ENCODE measurements at regions not wholly inside any gene's neighbourhood (a gene's known extent, or its start where the extent isn't known, plus 50 kb on each side); places are given as distances from the start of the nearest gene placed in this dataset.

DNA sequence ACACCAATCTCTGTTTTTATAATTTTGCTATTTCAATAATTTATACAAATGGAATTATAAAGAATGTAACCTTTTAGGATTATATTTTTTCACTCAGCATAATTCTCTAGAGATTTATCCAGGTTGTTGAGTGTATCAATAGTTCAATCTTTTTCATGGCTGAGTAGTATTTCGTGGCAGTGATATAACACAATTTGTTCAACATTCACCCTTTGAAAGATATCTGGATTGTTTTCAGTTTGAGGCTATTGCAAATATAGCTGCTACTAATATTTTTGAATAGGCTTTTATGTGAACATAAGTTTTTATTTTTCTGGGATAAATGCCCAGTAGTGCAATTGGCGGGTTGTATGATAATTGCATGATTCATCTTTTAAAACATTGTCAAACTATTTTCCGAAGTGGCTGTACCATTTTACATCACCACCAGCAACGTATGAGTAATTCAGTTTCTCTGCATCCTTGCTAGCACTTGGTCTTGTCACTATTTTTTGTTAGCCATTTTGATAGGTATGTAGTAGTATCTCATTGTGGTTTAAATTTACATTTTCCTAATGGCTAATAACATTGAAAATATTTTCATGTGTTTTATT, 55.6 kb upstream of the ABCD3 start:
- TF ChIP-seq CTCF (IDR thresholded peaks at IDR 0.05), result no peak
- Histone ChIP-seq H3K27ac (no peak overlapping the region), H3K4me1 (no peaks in the 10 kb centered on the region), H3K9ac (ENCODE audit: low read depth in 2 of 2, low read length in 2 of 2) (no peak overlapping the region), H3K9me3 (no peaks in the 10 kb centered on the region), H3K4me3 (no peak overlapping the region), H3K27me3 (no peaks in the 10 kb centered on the region), H3K36me3 (no peaks in the 10 kb centered on the region)
- no peak for DNase-seq
- intact Hi-C loops (cut with DNase I), result no loop called here

GRCh38 chr1:94358630-94359599, 59.3 kb upstream of the ABCD3 start:
- H3K9me3 ChIP-seq, result no peaks in the 10 kb centered on the region
- no peaks in the 10 kb centered on the region for H3K4me1 ChIP-seq
- H3K27ac ChIP-seq, result no peak overlapping the region
- intact Hi-C loops (cut with DNase I), result no loop called here
- H3K9ac ChIP-seq (ENCODE audit: low read depth in 2 of 2, low read length in 2 of 2), result no peak overlapping the region
- no peak overlapping the region for H3K4me3 ChIP-seq
- no peak for DNase-seq
- TF ChIP-seq CTCF (IDR thresholded peaks at IDR 0.05), result no peak
- H3K36me3 ChIP-seq, result no peaks in the 10 kb centered on the region
- no peaks in the 10 kb centered on the region for H3K27me3 ChIP-seq

GRCh38 chr1:94357661-94358060, 60.5 kb upstream of the ABCD3 start:
- H3K36me3 ChIP-seq, result no peaks in the 10 kb centered on the region
- DNase-seq, result no peak
- H3K9me3 ChIP-seq, result no peaks in the 10 kb centered on the region
- TF ChIP-seq CTCF (IDR thresholded peaks at IDR 0.05), result no peak
- no peaks in the 10 kb centered on the region for H3K27me3 ChIP-seq
- H3K9ac ChIP-seq (ENCODE audit: low read depth in 2 of 2, low read length in 2 of 2), result no peak overlapping the region
- intact Hi-C loops (cut with DNase I), result no loop called here
- no peak overlapping the region for H3K27ac ChIP-seq
- H3K4me3 ChIP-seq, result no peak overlapping the region
- H3K4me1 ChIP-seq, result no peaks in the 10 kb centered on the region

GRCh38 chr1:94355485-94355980, 62.7 kb upstream of the ABCD3 start:
- Histone ChIP-seq H3K4me1 (no peaks in the 10 kb centered on the region), H3K27me3 (no peaks in the 10 kb centered on the region), H3K36me3 (no peaks in the 10 kb centered on the region), H3K9ac (ENCODE audit: low read depth in 2 of 2, low read length in 2 of 2) (no peak overlapping the region), H3K4me3 (no peak overlapping the region), H3K9me3 (no peaks in the 10 kb centered on the region), H3K27ac (no peak overlapping the region)
- DNase-seq, result no peak
- intact Hi-C loops (cut with DNase I), result no loop called here
- no peak for TF ChIP-seq CTCF (IDR thresholded peaks at IDR 0.05)

- Histone ChIP-seq H3K9me3 (no peaks in the 10 kb centered on the region), H3K9ac (ENCODE audit: low read depth in 2 of 2, low read length in 2 of 2) (no peak overlapping the region), H3K27ac (no peak overlapping the region), H3K4me3 (no peak overlapping the region), H3K27me3 (no peaks in the 10 kb centered on the region), H3K4me1 (no peaks in the 10 kb centered on the region), H3K36me3 (no peaks in the 10 kb centered on the region)
- no peak for TF ChIP-seq CTCF (IDR thresholded peaks at IDR 0.05)
- intact Hi-C loops (cut with DNase I), result no loop called here
- DNase-seq, result no peak
These were observed 66.7 kb upstream of the ABCD3 start for GRCh38 chr1:94351481-94351880.
